ENCODE measurements at regions not wholly inside any gene's neighbourhood (a gene's known extent, or its start where the extent isn't known, plus 50 kb on each side); places are given as distances from the start of the nearest gene placed in this dataset.

DNA sequence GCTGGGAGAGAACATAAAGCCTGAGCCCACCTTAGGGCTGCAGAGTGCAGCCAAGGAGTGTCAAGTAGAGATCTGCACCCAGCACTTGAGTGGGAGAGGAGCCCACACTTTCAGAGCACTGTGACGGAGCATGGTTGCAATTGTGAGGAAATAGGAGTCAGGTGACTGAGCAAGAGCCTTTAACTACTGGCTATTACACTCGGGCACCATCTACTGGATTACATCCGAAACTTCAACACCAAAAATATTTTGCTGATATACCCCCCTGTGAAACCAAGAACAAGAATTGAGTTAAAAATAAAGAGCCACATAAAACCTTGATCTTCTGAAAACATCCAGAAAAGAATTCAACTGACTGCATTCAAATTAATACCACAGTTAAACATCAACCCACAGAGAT lies 657.9 kb downstream of the NXPH1 start:
- TF ChIP-seq, protein P1, sequence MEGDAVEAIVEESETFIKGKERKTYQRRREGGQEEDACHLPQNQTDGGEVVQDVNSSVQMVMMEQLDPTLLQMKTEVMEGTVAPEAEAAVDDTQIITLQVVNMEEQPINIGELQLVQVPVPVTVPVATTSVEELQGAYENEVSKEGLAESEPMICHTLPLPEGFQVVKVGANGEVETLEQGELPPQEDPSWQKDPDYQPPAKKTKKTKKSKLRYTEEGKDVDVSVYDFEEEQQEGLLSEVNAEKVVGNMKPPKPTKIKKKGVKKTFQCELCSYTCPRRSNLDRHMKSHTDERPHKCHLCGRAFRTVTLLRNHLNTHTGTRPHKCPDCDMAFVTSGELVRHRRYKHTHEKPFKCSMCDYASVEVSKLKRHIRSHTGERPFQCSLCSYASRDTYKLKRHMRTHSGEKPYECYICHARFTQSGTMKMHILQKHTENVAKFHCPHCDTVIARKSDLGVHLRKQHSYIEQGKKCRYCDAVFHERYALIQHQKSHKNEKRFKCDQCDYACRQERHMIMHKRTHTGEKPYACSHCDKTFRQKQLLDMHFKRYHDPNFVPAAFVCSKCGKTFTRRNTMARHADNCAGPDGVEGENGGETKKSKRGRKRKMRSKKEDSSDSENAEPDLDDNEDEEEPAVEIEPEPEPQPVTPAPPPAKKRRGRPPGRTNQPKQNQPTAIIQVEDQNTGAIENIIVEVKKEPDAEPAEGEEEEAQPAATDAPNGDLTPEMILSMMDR (IDR thresholded peaks at IDR 0.05; ENCODE audit: borderline replicate concordance, extremely low read depth, low read length, poor library complexity, severe bottlenecking) = no peak
- no peak for TF ChIP-seq EZH2 (IDR thresholded peaks at IDR 0.05; ENCODE audit: borderline replicate concordance, low read depth, low read length, severe bottlenecking)
